ENCODE measurements at regions not wholly inside any gene's neighbourhood (a gene's known extent, or its start where the extent isn't known, plus 50 kb on each side); places are given as distances from the start of the nearest gene placed in this dataset.
"Not testable (repeated sequence)": the region's sequence is repeated elsewhere in the genome, so short reads cannot be mapped to it uniquely, and the experiment has no call there.

DNA sequence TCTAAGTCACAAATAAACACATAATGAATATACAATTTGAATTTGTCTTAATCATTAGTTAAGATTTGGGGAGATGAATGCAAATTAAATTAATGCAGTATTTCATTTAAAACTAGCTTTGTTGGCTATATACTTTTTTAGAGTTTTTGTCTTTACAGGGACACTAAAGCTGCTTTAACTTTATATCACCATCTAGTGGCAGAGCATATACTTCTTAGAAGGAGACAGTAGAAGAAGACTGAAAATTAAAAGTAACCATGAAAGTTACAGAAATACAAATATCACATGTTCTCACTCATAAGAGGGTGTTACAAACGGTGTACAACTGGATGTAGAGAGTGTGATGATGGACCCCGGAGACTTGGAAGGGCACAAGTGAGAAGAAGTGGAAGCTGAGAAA is 268.3 kb upstream of the NETO1 start:
- Histone ChIP-seq H3K27ac (ENCODE audit: low read depth, low read length) (no peak overlapping the region), H3K36me3 (ENCODE audit: control insufficient read depth in 3 of 3, insufficient read depth in 3 of 3, low read length in 3 of 3) (no peaks in the 10 kb centered on the region), H3K9ac (ENCODE audit: low read depth in 1 of 3, low read length in 3 of 3) (no peak overlapping the region), H3K4me3 (ENCODE audit: low read length in 3 of 3) (no peak overlapping the region), H3K9me3 (ENCODE audit: control insufficient read depth in 3 of 3, low read length in 3 of 3) (no peaks in the 10 kb centered on the region), H3K4me1 (ENCODE audit: control insufficient read depth in 3 of 3, insufficient read depth in 3 of 3, low read length in 3 of 3) (no peaks in the 10 kb centered on the region), H3K27me3 (ENCODE audit: control insufficient read depth in 3 of 3, insufficient read depth in 3 of 3, low read length in 3 of 3) (no peaks in the 10 kb centered on the region)

DNA sequence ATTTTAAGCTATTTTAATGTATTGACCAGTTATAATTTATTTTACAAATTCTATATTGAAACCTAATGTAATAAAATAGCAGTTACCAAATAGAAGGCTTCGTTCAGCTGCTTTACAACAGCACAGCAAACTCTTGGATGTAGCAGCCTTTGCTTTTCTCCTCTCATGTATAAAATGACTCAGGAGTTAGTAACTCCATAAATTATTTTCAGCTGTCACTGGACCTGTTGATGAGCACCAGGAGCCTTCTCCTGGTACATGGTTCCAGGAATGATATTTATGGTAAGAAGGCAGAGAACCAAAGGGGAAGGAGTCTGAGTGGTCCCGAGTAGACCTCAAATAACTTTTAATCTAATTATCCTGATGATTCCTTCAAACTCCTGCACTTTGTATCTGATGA is 256.4 kb upstream of the NETO1 start:
- Histone ChIP-seq H3K27ac (ENCODE audit: low read depth, low read length) (no peak overlapping the region), H3K9me3 (ENCODE audit: control insufficient read depth in 3 of 3, low read length in 3 of 3) (no peaks in the 10 kb centered on the region), H3K9ac (ENCODE audit: low read depth in 1 of 3, low read length in 3 of 3) (no peak overlapping the region), H3K4me1 (ENCODE audit: control insufficient read depth in 3 of 3, insufficient read depth in 3 of 3, low read length in 3 of 3) (no peaks in the 10 kb centered on the region), H3K27me3 (ENCODE audit: control insufficient read depth in 3 of 3, insufficient read depth in 3 of 3, low read length in 3 of 3) (no peaks in the 10 kb centered on the region), H3K4me3 (ENCODE audit: low read length in 3 of 3) (no peak overlapping the region), H3K36me3 (ENCODE audit: control insufficient read depth in 3 of 3, insufficient read depth in 3 of 3, low read length in 3 of 3) (no peaks in the 10 kb centered on the region)

DNA sequence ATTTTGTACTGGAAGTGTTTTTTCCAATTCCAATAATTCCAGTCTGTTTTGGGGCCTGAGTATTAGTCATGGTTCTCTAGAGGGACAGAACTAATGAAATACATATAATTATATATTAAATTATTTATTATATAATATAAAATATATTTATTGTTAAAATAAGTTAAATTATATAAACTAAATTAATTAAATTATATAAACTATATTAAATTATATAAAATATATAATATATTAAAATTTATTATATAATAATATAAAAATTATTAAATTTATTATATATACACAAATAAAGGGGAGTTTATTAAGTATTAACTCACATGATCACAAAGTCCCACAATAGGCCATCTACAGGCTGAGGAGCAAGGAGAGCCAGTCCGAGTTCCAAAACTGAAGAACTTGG is 253.4 kb upstream of the NETO1 start:
- Histone ChIP-seq H3K4me1 (ENCODE audit: control insufficient read depth in 3 of 3, insufficient read depth in 3 of 3, low read length in 3 of 3) (no peaks in the 10 kb centered on the region), H3K4me3 (ENCODE audit: low read length in 3 of 3) (no peak overlapping the region), H3K36me3 (ENCODE audit: control insufficient read depth in 3 of 3, insufficient read depth in 3 of 3, low read length in 3 of 3) (no peaks in the 10 kb centered on the region), H3K27me3 (ENCODE audit: control insufficient read depth in 3 of 3, insufficient read depth in 3 of 3, low read length in 3 of 3) (no peaks in the 10 kb centered on the region), H3K9ac (ENCODE audit: low read depth in 1 of 3, low read length in 3 of 3) (no peak overlapping the region), H3K27ac (ENCODE audit: low read depth, low read length) (no peak overlapping the region), H3K9me3 (ENCODE audit: control insufficient read depth in 3 of 3, low read length in 3 of 3) (no peaks in the 10 kb centered on the region)

DNA sequence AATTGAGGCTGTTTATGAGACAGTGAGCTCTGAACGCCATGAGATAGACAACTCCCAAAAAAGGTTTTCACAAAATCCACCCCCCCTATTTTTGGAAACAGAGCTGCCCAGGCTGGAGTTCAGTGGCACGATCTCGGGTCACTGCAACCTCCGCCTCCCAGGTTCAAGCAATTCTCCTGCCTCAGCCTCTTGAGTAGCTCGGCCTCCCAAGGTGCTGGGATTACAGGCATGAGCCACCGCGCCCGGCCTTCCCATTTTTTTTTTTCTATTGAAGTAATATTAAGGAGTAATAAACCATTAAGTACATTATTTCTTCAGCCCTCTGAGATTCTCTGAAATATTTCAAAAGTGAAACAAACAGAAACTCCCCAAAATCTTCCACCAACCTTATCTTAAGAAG is 252.8 kb upstream of the NETO1 start:
- Histone ChIP-seq H3K4me1 (ENCODE audit: control insufficient read depth in 3 of 3, insufficient read depth in 3 of 3, low read length in 3 of 3) (no peaks in the 10 kb centered on the region), H3K36me3 (ENCODE audit: control insufficient read depth in 3 of 3, insufficient read depth in 3 of 3, low read length in 3 of 3) (no peaks in the 10 kb centered on the region), H3K27ac (ENCODE audit: low read depth, low read length) (no peak overlapping the region), H3K27me3 (ENCODE audit: control insufficient read depth in 3 of 3, insufficient read depth in 3 of 3, low read length in 3 of 3) (no peaks in the 10 kb centered on the region), H3K9me3 (ENCODE audit: control insufficient read depth in 3 of 3, low read length in 3 of 3) (no peaks in the 10 kb centered on the region), H3K9ac (ENCODE audit: low read depth in 1 of 3, low read length in 3 of 3) (no peak overlapping the region), H3K4me3 (ENCODE audit: low read length in 3 of 3) (no peak overlapping the region)

DNA sequence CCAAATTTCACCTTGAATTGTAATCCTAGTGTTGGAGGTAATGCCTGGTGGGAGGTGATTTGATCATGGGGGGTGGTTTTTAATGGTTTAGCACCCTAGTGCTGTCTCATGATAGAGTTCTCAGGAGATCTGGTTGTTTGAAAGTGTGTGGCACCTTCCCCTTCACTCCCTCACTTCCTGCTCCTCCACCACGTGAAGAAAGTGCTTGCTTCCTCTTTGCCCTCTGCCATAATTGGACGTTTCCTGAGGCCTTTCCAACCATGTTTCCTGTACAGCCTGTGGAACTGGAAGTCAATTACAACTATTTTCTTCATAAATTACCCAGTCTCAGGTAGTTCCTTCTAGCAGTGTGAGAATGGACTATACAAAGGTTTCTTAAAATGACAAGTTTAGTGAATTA is 251.8 kb upstream of the NETO1 start:
- Histone ChIP-seq H3K9ac (ENCODE audit: low read depth in 1 of 3, low read length in 3 of 3) (no peak overlapping the region), H3K27me3 (ENCODE audit: control insufficient read depth in 3 of 3, insufficient read depth in 3 of 3, low read length in 3 of 3) (no peaks in the 10 kb centered on the region), H3K27ac (ENCODE audit: low read depth, low read length) (no peak overlapping the region), H3K4me3 (ENCODE audit: low read length in 3 of 3) (no peak overlapping the region), H3K36me3 (ENCODE audit: control insufficient read depth in 3 of 3, insufficient read depth in 3 of 3, low read length in 3 of 3) (no peaks in the 10 kb centered on the region), H3K4me1 (ENCODE audit: control insufficient read depth in 3 of 3, insufficient read depth in 3 of 3, low read length in 3 of 3) (no peaks in the 10 kb centered on the region), H3K9me3 (ENCODE audit: control insufficient read depth in 3 of 3, low read length in 3 of 3) (no peaks in the 10 kb centered on the region)

DNA sequence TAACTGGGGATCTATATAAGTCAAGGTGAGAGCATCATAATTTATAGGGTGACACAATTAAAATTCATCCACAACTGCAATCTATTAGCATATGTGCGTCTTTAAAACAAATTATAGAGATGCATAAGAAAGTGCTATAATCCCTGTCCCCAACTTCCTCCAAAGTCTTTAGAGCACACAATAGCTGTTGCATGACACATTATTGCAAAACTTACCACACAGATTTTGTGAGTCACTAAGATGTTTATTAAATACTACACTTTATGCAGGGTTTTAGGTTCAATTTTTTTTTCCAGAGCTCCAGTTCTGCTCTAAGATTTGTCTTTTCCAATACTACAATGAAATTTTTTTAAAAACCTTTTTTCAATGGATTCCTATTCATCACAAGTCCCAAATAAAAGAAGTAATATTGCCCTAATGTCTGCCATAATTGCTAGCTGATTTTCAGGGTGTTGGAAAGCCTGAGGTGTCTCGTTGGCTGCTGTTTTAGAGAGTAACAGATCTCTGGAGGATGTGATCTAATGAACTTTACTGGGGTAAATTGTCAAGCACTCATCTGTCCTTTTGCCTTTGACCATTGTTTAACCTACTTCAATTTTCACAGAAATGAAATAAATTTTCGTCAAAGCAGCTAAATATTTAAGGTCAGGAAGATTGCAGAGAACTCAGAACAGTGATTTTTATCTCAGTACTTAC is 250.5 kb upstream of the NETO1 start:
- no peaks in the 10 kb centered on the region for H3K4me1 ChIP-seq (ENCODE audit: control insufficient read depth in 3 of 3, insufficient read depth in 3 of 3, low read length in 3 of 3)
- H3K27me3 ChIP-seq (ENCODE audit: control insufficient read depth in 3 of 3, insufficient read depth in 3 of 3, low read length in 3 of 3), result no peaks in the 10 kb centered on the region
- H3K9ac ChIP-seq (ENCODE audit: low read depth in 1 of 3, low read length in 3 of 3), result no peak overlapping the region
- no peak overlapping the region for H3K27ac ChIP-seq (ENCODE audit: low read depth, low read length)
- no peaks in the 10 kb centered on the region for H3K9me3 ChIP-seq (ENCODE audit: control insufficient read depth in 3 of 3, low read length in 3 of 3)
- H3K36me3 ChIP-seq (ENCODE audit: control insufficient read depth in 3 of 3, insufficient read depth in 3 of 3, low read length in 3 of 3), result no peaks in the 10 kb centered on the region
- H3K4me3 ChIP-seq (ENCODE audit: low read length in 3 of 3), result no peak overlapping the region

DNA sequence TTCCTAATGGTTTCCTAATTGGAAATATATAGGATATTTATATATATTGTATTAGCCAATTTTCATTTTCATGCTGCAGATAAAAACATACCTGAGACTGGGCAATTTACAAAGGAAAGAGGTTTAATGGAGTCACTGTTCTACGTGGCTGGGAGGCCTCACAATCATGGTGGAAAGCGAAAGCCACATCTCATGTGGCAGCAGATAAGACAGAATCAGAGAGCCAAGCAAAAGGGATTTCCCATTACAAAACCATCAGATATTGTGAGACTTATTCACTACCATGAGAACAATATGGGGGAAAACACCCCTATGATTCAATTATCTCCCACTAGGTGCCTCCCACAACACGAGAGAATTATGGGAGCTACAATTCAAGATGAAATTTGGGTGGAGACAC is 242.5 kb upstream of the NETO1 start:
- Histone ChIP-seq H3K36me3 (ENCODE audit: control insufficient read depth in 3 of 3, insufficient read depth in 3 of 3, low read length in 3 of 3) (no peaks in the 10 kb centered on the region), H3K27ac (ENCODE audit: low read depth, low read length) (no peak overlapping the region)

DNA sequence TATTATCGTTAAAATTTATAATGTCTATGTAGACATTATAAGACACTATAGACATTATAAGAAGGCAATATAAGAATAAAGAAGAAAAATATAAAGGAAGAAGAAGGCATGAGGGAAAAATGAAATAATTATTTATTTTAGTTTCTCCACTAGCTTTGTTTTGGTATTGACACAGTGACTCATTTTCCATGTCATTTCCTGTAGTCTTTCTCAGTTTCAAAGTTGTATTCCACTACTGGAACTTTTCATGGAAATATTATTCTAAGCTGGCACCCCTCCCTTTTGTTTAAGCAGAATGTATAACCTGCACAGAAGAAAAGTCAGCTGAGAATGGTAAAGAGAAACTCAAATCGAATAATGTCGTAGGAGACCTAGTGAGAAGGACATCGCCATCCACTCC is 234.2 kb upstream of the NETO1 start:
- Histone ChIP-seq H3K4me3 (ENCODE audit: low read length in 3 of 3) (no peak overlapping the region), H3K36me3 (ENCODE audit: control insufficient read depth in 3 of 3, insufficient read depth in 3 of 3, low read length in 3 of 3) (no peaks in the 10 kb centered on the region), H3K9me3 (ENCODE audit: control insufficient read depth in 3 of 3, low read length in 3 of 3) (no peaks in the 10 kb centered on the region), H3K27me3 (ENCODE audit: control insufficient read depth in 3 of 3, insufficient read depth in 3 of 3, low read length in 3 of 3) (no peaks in the 10 kb centered on the region), H3K9ac (ENCODE audit: low read depth in 1 of 3, low read length in 3 of 3) (no peak overlapping the region), H3K27ac (ENCODE audit: low read depth, low read length) (no peak overlapping the region), H3K4me1 (ENCODE audit: control insufficient read depth in 3 of 3, insufficient read depth in 3 of 3, low read length in 3 of 3) (no peaks in the 10 kb centered on the region)

More for the DNA sequence above, 242.5 kb upstream of the NETO1 start:
- Histone ChIP-seq H3K4me3 (ENCODE audit: low read length in 3 of 3) (no peak overlapping the region), H3K9ac (ENCODE audit: low read depth in 1 of 3, low read length in 3 of 3) (no peak overlapping the region), H3K27me3 (ENCODE audit: control insufficient read depth in 3 of 3, insufficient read depth in 3 of 3, low read length in 3 of 3) (no peaks in the 10 kb centered on the region), H3K9me3 (ENCODE audit: control insufficient read depth in 3 of 3, low read length in 3 of 3) (no peaks in the 10 kb centered on the region), H3K4me1 (ENCODE audit: control insufficient read depth in 3 of 3, insufficient read depth in 3 of 3, low read length in 3 of 3) (no peaks in the 10 kb centered on the region)

DNA sequence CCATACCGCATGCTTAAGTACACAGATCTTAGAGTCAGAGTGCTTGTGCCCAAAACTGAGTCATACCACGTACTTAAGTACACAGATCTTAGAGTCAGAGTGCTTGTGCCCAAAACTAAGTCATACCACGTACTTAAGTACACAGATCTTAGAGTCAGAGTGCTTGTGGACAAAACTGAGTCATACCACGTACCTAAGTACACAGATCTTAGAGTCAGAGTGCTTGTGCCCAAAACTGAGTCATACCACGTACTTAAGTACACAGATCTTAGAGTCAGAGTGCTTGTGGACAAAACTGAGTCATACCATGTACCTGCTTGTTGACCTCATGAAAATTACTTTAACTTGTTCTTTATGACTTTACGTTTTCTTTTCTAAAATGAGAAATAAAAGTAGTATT is 233.7 kb upstream of the NETO1 start:
- H3K9me3 ChIP-seq (ENCODE audit: control insufficient read depth in 3 of 3, low read length in 3 of 3); H3K27me3 ChIP-seq (ENCODE audit: control insufficient read depth in 3 of 3, insufficient read depth in 3 of 3, low read length in 3 of 3); H3K9ac ChIP-seq (ENCODE audit: low read depth in 1 of 3, low read length in 3 of 3); H3K27ac ChIP-seq (ENCODE audit: low read depth, low read length); H3K4me3 ChIP-seq (ENCODE audit: low read length in 3 of 3); H3K4me1 ChIP-seq (ENCODE audit: control insufficient read depth in 3 of 3, insufficient read depth in 3 of 3, low read length in 3 of 3); H3K36me3 ChIP-seq (ENCODE audit: control insufficient read depth in 3 of 3, insufficient read depth in 3 of 3, low read length in 3 of 3): not testable (repeated sequence)

DNA sequence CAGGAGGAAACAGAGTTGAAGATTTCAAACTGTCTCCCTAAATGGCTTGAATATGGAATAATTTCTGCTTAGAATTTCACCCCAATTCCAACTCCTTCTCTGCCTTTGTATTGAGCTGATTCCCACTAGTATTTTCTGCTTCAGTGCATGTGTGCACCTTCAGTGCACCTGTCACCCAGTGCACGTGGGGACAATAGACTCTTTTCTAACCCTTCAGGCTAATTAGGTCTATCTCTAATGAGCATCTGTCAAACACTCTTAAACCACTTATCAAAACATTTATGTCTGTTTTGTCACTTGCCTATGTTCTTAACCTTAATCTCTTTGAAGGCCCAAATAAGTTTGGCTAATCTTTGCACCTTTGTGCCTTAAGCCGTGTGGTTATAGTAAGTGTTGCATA is 232.0 kb upstream of the NETO1 start:
- Histone ChIP-seq H3K36me3 (ENCODE audit: control insufficient read depth in 3 of 3, insufficient read depth in 3 of 3, low read length in 3 of 3) (no peaks in the 10 kb centered on the region), H3K9me3 (ENCODE audit: control insufficient read depth in 3 of 3, low read length in 3 of 3) (no peaks in the 10 kb centered on the region), H3K27ac (ENCODE audit: low read depth, low read length) (no peak overlapping the region), H3K9ac (ENCODE audit: low read depth in 1 of 3, low read length in 3 of 3) (no peak overlapping the region), H3K4me3 (ENCODE audit: low read length in 3 of 3) (no peak overlapping the region), H3K4me1 (ENCODE audit: control insufficient read depth in 3 of 3, insufficient read depth in 3 of 3, low read length in 3 of 3) (no peaks in the 10 kb centered on the region), H3K27me3 (ENCODE audit: control insufficient read depth in 3 of 3, insufficient read depth in 3 of 3, low read length in 3 of 3) (no peaks in the 10 kb centered on the region)

Measured in skeletal muscle tissue (tissue), 3 donors.